GM23338 (cell line): ENCODE measurements at regions not wholly inside any gene's neighbourhood (a gene's known extent, or its start where the extent isn't known, plus 50 kb on each side); places are given as distances from the start of the nearest gene placed in this dataset.

Source experiments
- ATAC-seq: fragments of 200-7000 bp; cut with Tn5 transposase; 3 replicates; pipeline ENCODE4 v1.9.1; 2020
- DNase-seq: peaks from one replicate; pipeline ENCODE4 v3.0.0-alpha.2; 2015; ENCODE audit warnings: low spot score
- H2AFZ ChIP-seq: fragments of 200-600 bp; sonication (generic); 2 replicates; pipeline ENCODE4 v1.8.0; 2016; ENCODE audit warnings: antibody characterized with exemption, mild to moderate bottlenecking, moderate library complexity
- H3F3A ChIP-seq: fragments of 200-600 bp; sonication (generic); replicated peaks from 2 replicates; pipeline ENCODE4 v1.8.0; 2017; ENCODE audit warnings: antibody characterized with exemption, mixed run types, low read depth
- H3K27ac ChIP-seq: fragments of 200-600 bp; sonication (generic); 2 replicates; pipeline ENCODE4 v1.6.1; 2016; ENCODE audit warnings: low read depth
- H3K27me3 ChIP-seq: fragments of 200-600 bp; sonication (generic); 2 replicates; pipeline ENCODE4 v1.8.0; 2016; ENCODE audit warnings: mild to moderate bottlenecking, mixed run types, moderate library complexity; ENCODE audit not compliant: insufficient read depth
- H3K36me3 ChIP-seq: fragments of 200-600 bp; sonication (generic); 2 replicates; pipeline ENCODE4 v1.8.0; 2016; ENCODE audit warnings: mild to moderate bottlenecking; ENCODE audit not compliant: insufficient read depth
- H3K4me1 ChIP-seq: fragments of 200-600 bp; sonication (generic); 2 replicates; pipeline ENCODE4 v1.8.0; 2016; ENCODE audit warnings: mild to moderate bottlenecking, moderate library complexity; ENCODE audit not compliant: insufficient read depth
- H3K4me2 ChIP-seq: fragments of 200-600 bp; sonication (generic); 2 replicates; pipeline ENCODE4 v1.7.1; 2017; ENCODE audit warnings: mixed run types
- H3K4me3 ChIP-seq: fragments of 200-600 bp; sonication (generic); 2 replicates; pipeline ENCODE4 v1.6.1; 2016; ENCODE audit warnings: mixed run types
- H3K79me2 ChIP-seq: fragments of 200-600 bp; sonication (generic); replicated peaks from 2 replicates; pipeline ENCODE4 v1.8.0; 2017; ENCODE audit warnings: mild to moderate bottlenecking; ENCODE audit not compliant: insufficient read depth
- H3K9me2 ChIP-seq: fragments of 200-600 bp; sonication (generic); 2 replicates; pipeline ENCODE4 v1.8.0; 2017; ENCODE audit not compliant: insufficient read depth
- H4K20me1 ChIP-seq: fragments of 200-600 bp; sonication (generic); replicated peaks from 2 replicates; pipeline ENCODE4 v1.8.0; 2017; ENCODE audit warnings: mild to moderate bottlenecking; ENCODE audit not compliant: insufficient read depth
- H3K27ac Mint-ChIP-seq: 2 replicates; pipeline ENCODE4 v1.8.0; 2020; ENCODE audit warnings: inconsistent platforms, mild to moderate bottlenecking, moderate library complexity, mixed read lengths
- H3K27me3 Mint-ChIP-seq: 3 replicates; pipeline ENCODE4 v1.8.0; 2022; ENCODE audit warnings: low read depth, mild to moderate bottlenecking, moderate library complexity, mixed read lengths, inconsistent platforms; ENCODE audit not compliant: insufficient read depth, poor library complexity
- H3K36me3 Mint-ChIP-seq: 3 replicates; pipeline ENCODE4 v1.8.0; 2021; ENCODE audit warnings: low read depth, mild to moderate bottlenecking, inconsistent platforms, moderate library complexity, mixed read lengths
- H3K4me1 Mint-ChIP-seq: 3 replicates; pipeline ENCODE4 v1.8.0; 2020; ENCODE audit warnings: mild to moderate bottlenecking, inconsistent platforms, mixed read lengths
- H3K4me3 Mint-ChIP-seq: 3 replicates; pipeline ENCODE4 v1.8.0; 2021; ENCODE audit warnings: moderate library complexity, mild to moderate bottlenecking, inconsistent platforms, mixed read lengths
- H3K9me3 Mint-ChIP-seq: 3 replicates; pipeline ENCODE4 v1.8.0; 2020; ENCODE audit warnings: moderate library complexity, mild to moderate bottlenecking, inconsistent platforms, mixed read lengths
- CREB1 ChIP-seq: fragments of 250-450 bp; sonication (Bioruptor Pico); IDR thresholded peaks from 2 replicates; pipeline ENCODE4 v1.5.0; 2020; ENCODE audit warnings: low read depth, mild to moderate bottlenecking, moderate library complexity
- EZH2 ChIP-seq: fragments of 200-600 bp; sonication (generic); IDR thresholded peaks from one replicate; pipeline ENCODE4 v1.8.0; 2017; ENCODE audit warnings: antibody characterized with exemption, mild to moderate bottlenecking, low read depth; ENCODE audit not compliant: unreplicated experiment
- EZH2phosphoT487 ChIP-seq: fragments of 200-600 bp; sonication (generic); IDR thresholded peaks from one replicate; pipeline ENCODE4 v1.8.1; 2018; ENCODE audit warnings: antibody characterized with exemption; ENCODE audit not compliant: unreplicated experiment
- JUNB ChIP-seq: IDR thresholded peaks from one replicate; pipeline ENCODE4 v1.6.1; 2016; ENCODE audit warnings: antibody characterized with exemption; ENCODE audit not compliant: unreplicated experiment
- NANOG ChIP-seq: IDR thresholded peaks from 2 replicates; pipeline ENCODE4 v1.6.1; 2016; ENCODE audit warnings: antibody characterized with exemption, borderline replicate concordance
- POLR2AphosphoS5 ChIP-seq: IDR thresholded peaks from 2 replicates; pipeline ENCODE4 v1.6.1; 2016; ENCODE audit warnings: antibody characterized with exemption, low read depth
- STAT1 ChIP-seq: IDR thresholded peaks from one replicate; pipeline ENCODE4 v1.6.1; 2016; ENCODE audit warnings: antibody characterized with exemption; ENCODE audit not compliant: unreplicated experiment
- ZNF114 ChIP-seq: fragments of 250-450 bp; sonication (Bioruptor Pico); IDR thresholded peaks from 2 replicates; pipeline ENCODE4 v1.5.0; 2020; ENCODE audit warnings: mild to moderate bottlenecking, moderate library complexity
- ZNF331 ChIP-seq: fragments of 250-450 bp; sonication (Bioruptor Pico); IDR thresholded peaks from 2 replicates; pipeline ENCODE4 v1.5.0; 2020; ENCODE audit warnings: low read depth, mild to moderate bottlenecking, moderate library complexity
- TF ChIP-seq, protein P1 (sequence below): IDR thresholded peaks from 2 replicates; pipeline ENCODE4 v1.6.1; 2016; ENCODE audit warnings: antibody characterized with exemption
- TF ChIP-seq, protein P2 (sequence below): IDR thresholded peaks from one replicate; pipeline ENCODE4 v1.6.1; 2018; ENCODE audit warnings: antibody characterized with exemption; ENCODE audit not compliant: unreplicated experiment
- TF ChIP-seq, protein P3 (sequence below), 2 experiments: fragments of 200-600 bp in 1 of 2; sonication (generic) in 1 of 2; conservative IDR thresholded peaks; 2 replicates each; pipeline versions ENCODE4 v1.5.1 to v1.6.1; 2016 to 2017; ENCODE audit warnings: antibody characterized with exemption in 2 of 2, low read depth in 2 of 2, mild to moderate bottlenecking in 2 of 2, moderate library complexity in 1 of 2

DNA sequence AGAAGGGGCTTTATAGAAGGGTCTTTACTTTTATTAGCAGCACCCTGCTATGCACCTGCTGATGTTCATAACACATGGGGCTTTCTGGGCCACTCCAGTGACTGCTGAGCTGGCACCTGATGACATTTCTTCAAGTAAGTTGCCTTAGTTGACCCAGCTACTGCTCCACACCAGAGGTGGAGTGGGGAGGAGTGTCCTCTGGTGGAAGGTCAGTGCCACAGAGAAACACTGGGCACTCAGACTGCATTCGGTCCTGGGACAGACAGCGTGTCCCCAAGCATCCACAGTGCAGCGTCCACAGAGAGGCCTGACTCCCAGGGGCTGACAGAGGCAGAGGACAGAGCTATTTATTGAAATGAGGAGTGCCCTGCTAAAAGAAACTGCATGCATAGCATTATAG lies 74.9 kb upstream of the NSMCE3 start:
- peaks cover 70% of the 10 kb centered on the region for H3K4me1 Mint-ChIP-seq
- Histone ChIP-seq H3F3A (no peaks in the 10 kb centered on the region), H3K27me3 (no peaks in the 10 kb centered on the region), H3K36me3 (no peaks in the 10 kb centered on the region), H3K79me2 (no peaks in the 10 kb centered on the region), H2AFZ (no peak overlapping the region), H4K20me1 (no peaks in the 10 kb centered on the region), H3K27ac (no peak overlapping the region), H3K4me2 (no peak overlapping the region), H3K4me3 (no peak overlapping the region), H3K9me2 (no peaks in the 10 kb centered on the region), H3K4me1 (peaks cover 25% of the 10 kb centered on the region)
- ATAC-seq (no peak), DNase-seq (no peak)
- TF ChIP-seq, protein P1, sequence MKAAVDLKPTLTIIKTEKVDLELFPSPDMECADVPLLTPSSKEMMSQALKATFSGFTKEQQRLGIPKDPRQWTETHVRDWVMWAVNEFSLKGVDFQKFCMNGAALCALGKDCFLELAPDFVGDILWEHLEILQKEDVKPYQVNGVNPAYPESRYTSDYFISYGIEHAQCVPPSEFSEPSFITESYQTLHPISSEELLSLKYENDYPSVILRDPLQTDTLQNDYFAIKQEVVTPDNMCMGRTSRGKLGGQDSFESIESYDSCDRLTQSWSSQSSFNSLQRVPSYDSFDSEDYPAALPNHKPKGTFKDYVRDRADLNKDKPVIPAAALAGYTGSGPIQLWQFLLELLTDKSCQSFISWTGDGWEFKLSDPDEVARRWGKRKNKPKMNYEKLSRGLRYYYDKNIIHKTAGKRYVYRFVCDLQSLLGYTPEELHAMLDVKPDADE: no peak
- TF ChIP-seq CREB1 (CRISPR knock-in tag) (no peak), JUNB (no peak), EZH2phosphoT487 (no peak), ZNF331 (CRISPR knock-in tag) (no peak), NANOG (no peak), POLR2AphosphoS5 (no peak), STAT1 (no peak), ZNF114 (CRISPR knock-in tag) (no peak), EZH2 (no peak)
- TF ChIP-seq, protein P2, sequence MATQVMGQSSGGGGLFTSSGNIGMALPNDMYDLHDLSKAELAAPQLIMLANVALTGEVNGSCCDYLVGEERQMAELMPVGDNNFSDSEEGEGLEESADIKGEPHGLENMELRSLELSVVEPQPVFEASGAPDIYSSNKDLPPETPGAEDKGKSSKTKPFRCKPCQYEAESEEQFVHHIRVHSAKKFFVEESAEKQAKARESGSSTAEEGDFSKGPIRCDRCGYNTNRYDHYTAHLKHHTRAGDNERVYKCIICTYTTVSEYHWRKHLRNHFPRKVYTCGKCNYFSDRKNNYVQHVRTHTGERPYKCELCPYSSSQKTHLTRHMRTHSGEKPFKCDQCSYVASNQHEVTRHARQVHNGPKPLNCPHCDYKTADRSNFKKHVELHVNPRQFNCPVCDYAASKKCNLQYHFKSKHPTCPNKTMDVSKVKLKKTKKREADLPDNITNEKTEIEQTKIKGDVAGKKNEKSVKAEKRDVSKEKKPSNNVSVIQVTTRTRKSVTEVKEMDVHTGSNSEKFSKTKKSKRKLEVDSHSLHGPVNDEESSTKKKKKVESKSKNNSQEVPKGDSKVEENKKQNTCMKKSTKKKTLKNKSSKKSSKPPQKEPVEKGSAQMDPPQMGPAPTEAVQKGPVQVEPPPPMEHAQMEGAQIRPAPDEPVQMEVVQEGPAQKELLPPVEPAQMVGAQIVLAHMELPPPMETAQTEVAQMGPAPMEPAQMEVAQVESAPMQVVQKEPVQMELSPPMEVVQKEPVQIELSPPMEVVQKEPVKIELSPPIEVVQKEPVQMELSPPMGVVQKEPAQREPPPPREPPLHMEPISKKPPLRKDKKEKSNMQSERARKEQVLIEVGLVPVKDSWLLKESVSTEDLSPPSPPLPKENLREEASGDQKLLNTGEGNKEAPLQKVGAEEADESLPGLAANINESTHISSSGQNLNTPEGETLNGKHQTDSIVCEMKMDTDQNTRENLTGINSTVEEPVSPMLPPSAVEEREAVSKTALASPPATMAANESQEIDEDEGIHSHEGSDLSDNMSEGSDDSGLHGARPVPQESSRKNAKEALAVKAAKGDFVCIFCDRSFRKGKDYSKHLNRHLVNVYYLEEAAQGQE: no peak
- TF ChIP-seq, protein P3, sequence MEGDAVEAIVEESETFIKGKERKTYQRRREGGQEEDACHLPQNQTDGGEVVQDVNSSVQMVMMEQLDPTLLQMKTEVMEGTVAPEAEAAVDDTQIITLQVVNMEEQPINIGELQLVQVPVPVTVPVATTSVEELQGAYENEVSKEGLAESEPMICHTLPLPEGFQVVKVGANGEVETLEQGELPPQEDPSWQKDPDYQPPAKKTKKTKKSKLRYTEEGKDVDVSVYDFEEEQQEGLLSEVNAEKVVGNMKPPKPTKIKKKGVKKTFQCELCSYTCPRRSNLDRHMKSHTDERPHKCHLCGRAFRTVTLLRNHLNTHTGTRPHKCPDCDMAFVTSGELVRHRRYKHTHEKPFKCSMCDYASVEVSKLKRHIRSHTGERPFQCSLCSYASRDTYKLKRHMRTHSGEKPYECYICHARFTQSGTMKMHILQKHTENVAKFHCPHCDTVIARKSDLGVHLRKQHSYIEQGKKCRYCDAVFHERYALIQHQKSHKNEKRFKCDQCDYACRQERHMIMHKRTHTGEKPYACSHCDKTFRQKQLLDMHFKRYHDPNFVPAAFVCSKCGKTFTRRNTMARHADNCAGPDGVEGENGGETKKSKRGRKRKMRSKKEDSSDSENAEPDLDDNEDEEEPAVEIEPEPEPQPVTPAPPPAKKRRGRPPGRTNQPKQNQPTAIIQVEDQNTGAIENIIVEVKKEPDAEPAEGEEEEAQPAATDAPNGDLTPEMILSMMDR (conservative IDR thresholded peaks at IDR 0.05; ENCODE audit: low read depth in 2 of 2): no peak
- peak overlapping the region; percentile 60; the same call in 1 of the 2 replicates for H3K27ac Mint-ChIP-seq
- H3K9me3 Mint-ChIP-seq: no peaks in the 10 kb centered on the region
- H3K4me3 Mint-ChIP-seq: no peak overlapping the region
- peaks cover 12% of the 10 kb centered on the region for H3K27me3 Mint-ChIP-seq
- H3K36me3 Mint-ChIP-seq: no peaks in the 10 kb centered on the region
